GM21381 (cell line): ENCODE measurements at regions not wholly inside any gene's neighbourhood (a gene's known extent, or its start where the extent isn't known, plus 50 kb on each side); places are given as distances from the start of the nearest gene placed in this dataset.
A peak's percentile ranks its signal among the peaks of the same experiment; 100 is the strongest.

ENCODE experiments used
- ATAC-seq: cut with Tn5 transposase; IDR thresholded peaks from one replicate; pipeline ENCODE4 v1.9.1; 2021; ENCODE audit warnings: mild to moderate bottlenecking, moderate library complexity; ENCODE audit not compliant: unreplicated experiment

GRCh38 chr14:40601063-40601462 is 1005.6 kb upstream of the LRFN5 start:
- no peak for ATAC-seq

- no peak for ATAC-seq
These were observed 1007.0 kb upstream of the LRFN5 start for GRCh38 chr14:40599725-40600124.

- no peak for ATAC-seq
These were observed 1025.4 kb upstream of the LRFN5 start for GRCh38 chr14:40581264-40581663.

- no peak for ATAC-seq
These were observed 1029.7 kb upstream of the LRFN5 start for GRCh38 chr14:40576880-40577478.

- no peak for ATAC-seq
These were observed 1031.9 kb upstream of the LRFN5 start for GRCh38 chr14:40574780-40575179.

DNA sequence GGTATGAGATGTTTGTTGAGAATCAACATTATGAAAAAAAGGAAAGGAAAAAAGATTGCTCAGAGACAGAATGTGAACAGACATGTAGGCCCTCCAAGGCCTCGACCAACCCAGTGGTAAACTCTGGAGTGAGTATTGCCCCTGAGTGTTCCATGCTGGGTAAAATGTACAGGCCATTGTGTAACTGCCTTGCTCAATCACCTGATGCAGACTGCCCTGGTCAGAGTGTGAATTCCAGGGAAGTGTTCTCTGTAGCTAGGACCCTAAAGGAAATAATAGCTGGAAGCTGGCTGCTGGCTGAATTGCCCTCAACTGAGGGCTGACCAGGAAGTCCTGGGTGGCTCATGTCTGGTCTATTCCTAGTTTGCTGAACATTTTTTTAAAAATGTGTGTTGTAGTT is 1081.4 kb upstream of the LRFN5 start:
- no peak for ATAC-seq

DNA sequence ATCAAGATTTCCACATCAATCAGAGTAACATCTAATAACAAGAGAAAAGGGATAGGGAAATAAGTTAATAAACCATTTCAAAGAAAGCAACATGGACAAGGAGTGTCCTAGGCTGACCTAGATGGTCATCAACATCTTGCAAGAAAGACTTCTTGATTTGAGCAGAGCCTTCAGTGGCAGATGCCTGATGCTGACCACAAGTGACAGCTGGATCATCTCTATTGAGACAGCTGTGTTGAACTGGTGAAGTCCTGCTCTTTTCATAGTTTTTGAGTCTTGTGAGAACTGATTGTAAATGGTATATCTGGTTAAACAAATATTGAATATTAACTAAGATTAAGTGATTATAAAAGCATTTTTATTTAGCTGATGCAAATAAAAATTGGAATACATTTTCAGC is 1083.6 kb upstream of the LRFN5 start:
- ATAC-seq: no peak

GRCh38 chr14:40494483-40494882 is 1062.2 kb upstream of the FBXO33 start:
- ATAC-seq: no peak

DNA sequence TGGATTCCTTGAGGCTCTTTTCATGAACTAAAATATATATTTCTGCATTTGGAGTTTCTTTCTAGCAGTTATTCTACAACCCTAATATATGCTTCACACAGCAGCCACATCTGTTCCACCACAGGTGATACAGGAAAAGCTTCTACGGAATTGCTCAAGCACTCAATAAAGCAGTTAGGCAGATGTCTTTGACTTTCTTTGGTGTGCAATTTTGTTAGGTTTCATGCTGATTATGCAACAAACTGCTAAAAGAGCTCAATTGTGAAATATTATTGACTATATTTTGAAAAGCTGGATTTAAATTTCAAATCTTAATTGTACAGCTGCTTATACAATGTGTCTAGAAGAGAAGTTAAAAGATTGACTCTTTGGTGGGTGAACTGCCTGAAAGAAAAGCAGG is 1055.6 kb upstream of the FBXO33 start:
- no peak for ATAC-seq

- ATAC-seq: no peak
These were observed 1053.5 kb upstream of the FBXO33 start for GRCh38 chr14:40485688-40486087.

GRCh38 chr14:40476005-40476404 is 1043.8 kb upstream of the FBXO33 start:
- no peak for ATAC-seq

DNA sequence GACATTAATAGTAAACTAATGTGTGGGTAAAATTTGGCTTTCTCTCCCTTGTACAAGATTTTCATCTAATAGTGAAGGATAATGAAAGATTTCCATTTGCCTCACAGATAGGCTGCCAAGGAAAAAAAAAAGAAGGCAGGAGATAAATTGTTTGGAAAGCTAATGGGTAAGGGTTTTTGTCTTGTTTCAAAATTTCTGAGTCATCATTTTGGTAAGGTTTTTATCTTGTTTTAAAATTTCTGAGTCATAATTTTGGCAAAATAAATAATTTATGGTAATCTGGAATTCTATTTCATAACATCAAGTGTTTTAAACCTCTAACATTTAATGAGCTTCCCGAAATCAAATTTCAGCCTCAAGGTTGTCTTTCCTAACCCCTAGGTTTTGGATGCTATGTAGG is 1035.7 kb upstream of the FBXO33 start:
- ATAC-seq: no peak

- no peak for ATAC-seq
These were observed 1032.3 kb upstream of the FBXO33 start for GRCh38 chr14:40464531-40464930.

- no peak for ATAC-seq
These were observed 1031.7 kb upstream of the FBXO33 start for GRCh38 chr14:40463886-40464285.

GRCh38 chr14:40452674-40453073 is 1020.4 kb upstream of the FBXO33 start:
- no peak for ATAC-seq

GRCh38 chr14:40447017-40447416 is 1014.8 kb upstream of the FBXO33 start:
- no peak for ATAC-seq

- no peak for ATAC-seq
These were observed 1012.8 kb upstream of the FBXO33 start for GRCh38 chr14:40445020-40445419.

DNA sequence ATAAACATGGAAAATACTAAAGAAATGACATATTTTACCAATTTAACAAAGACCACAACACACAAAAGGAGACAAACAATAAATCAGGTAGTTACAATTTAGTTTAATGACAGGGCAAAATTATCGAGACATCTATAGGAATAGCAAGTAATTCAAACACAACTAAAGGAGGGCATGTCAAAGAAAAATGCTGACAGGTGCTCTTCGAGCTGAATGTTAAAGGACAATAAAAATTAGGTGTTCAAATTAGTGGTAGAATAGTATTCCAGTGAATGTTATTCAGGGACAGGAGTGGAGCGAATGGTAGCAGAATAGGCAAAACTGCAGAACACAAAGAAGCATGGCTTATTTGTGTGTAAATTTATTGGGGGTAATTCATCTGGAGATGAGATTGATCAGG is 1004.3 kb upstream of the FBXO33 start:
- ATAC-seq: no peak

GRCh38 chr14:40417777-40418401 is 985.7 kb upstream of the FBXO33 start:
- peak; percentile 62 for ATAC-seq

GRCh38 chr14:40416565-40416964 is 984.3 kb upstream of the FBXO33 start:
- no peak for ATAC-seq

- ATAC-seq: no peak
These were observed 982.2 kb upstream of the FBXO33 start for GRCh38 chr14:40414386-40414785.

DNA sequence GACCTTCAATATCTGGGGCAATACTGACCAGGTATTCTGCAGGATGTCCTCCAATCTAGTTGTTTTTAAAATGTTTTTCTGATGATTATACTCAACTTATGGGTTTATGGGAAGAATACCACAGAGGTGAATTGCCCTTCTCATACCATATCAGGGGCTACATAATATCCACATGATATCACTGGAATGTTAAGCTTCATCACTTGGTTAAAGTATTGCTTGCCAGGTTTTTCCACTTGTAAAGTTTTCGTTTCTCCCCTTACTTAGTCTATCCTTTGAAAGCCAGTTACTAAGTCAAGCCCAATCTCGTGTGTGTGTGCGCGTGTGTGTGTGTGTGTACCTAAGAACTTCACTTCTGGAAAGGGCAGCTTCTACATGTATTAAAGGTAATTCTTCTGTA is 980.9 kb upstream of the FBXO33 start:
- ATAC-seq: no peak

DNA sequence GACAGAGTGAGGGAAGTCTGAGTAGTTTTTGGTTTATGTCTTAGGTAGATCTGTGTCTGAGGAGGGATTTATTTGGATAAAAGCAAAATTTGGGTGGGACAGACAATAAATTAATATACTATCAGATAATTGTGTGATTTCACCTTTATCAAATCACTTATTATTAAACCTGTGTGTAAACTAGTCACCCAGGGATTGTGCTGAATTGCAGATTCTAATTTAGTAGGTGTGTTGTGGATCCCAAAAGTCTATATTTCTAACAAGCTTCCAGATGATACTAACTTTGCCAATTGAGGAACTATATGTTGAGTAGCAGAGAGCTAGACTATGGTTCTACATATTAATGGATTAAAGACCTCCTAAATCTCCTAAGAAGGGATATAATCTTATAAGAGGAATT is 978.5 kb upstream of the FBXO33 start:
- no peak for ATAC-seq
